Right lobe of liver (tissue), 6 donors: ENCODE measurements at regions not wholly inside any gene's neighbourhood (a gene's known extent, or its start where the extent isn't known, plus 50 kb on each side); places are given as distances from the start of the nearest gene placed in this dataset.

Experiments
- ATAC-seq, 4 donors: fragments of 200-7000 bp; cut with Tn5 transposase; one replicate each; pipeline ENCODE4 v1.9.1; 2020; ENCODE audit warnings: mild to moderate bottlenecking in 4 of 4, moderate library complexity in 4 of 4
- DNase-seq, 3 donors: peaks; one replicate each; pipeline ENCODE4 v3.0.0-alpha.2; 2020
- H3K27ac ChIP-seq, 3 donors: fragments of 200-600 bp; one replicate each; pipeline ENCODE4 v1.8.0; 2022
- H3K27me3 ChIP-seq, 2 donors: fragments of 200-600 bp; one replicate each; pipeline ENCODE4 v1.8.0; 2022
- H3K36me3 ChIP-seq, 4 donors: fragments of 200-600 bp; sonication (generic) in 1 of 4; one replicate each; pipeline versions ENCODE4 v1.5.1 to v1.8.0; 2017 to 2022; ENCODE audit warnings: control low read depth in 1 of 4
- H3K4me1 ChIP-seq, 4 donors: fragments of 200-600 bp; sonication (generic) in 1 of 4; one replicate each; pipeline versions ENCODE4 v1.5.1 to v1.8.0; 2017 to 2022; ENCODE audit warnings: control low read depth in 1 of 4
- H3K4me3 ChIP-seq, 3 donors: fragments of 200-600 bp; one replicate each; pipeline ENCODE4 v1.8.0; 2022
- H3K9me3 ChIP-seq, 4 donors: fragments of 200-600 bp; sonication (generic) in 1 of 4; one replicate each; pipeline versions ENCODE4 v1.5.1 to v1.8.0; 2017 to 2022; ENCODE audit warnings: control low read depth in 1 of 4
- POLR2A ChIP-seq: fragments of 450-650 bp; IDR thresholded peaks from one replicate; pipeline ENCODE4 v1.6.1; 2017; ENCODE audit warnings: antibody characterized with exemption, mild to moderate bottlenecking
- WGBS: methylation state at CpG from one replicate; pipeline ENCODE4 v1.1.6; 2018; ENCODE audit warnings: low coverage, low lambda C conversion rate; ENCODE audit not compliant: insufficient coverage; ENCODE audit errors: missing lambda C conversion rate; 5-methylcytosine and 5-hydroxymethylcytosine counted together
- intact Hi-C, 2 donors: fragments of 100-400 bp; cut with DNase I; formaldehyde crosslinking; loops; one replicate each; pipeline versions ENCODE4 v1.11.2 to v1.14.1; 2022
- TF ChIP-seq, protein P1 (sequence below), 4 donors: fragments of 200-600 bp in 3 of 4; fragments of 450-650 bp in 1 of 4; IDR thresholded peaks; one replicate each; pipeline versions ENCODE4 v1.5.1 to v1.8.0; 2016 to 2022; ENCODE audit warnings: antibody characterized with exemption in 4 of 4, mild to moderate bottlenecking in 2 of 4
- donor health status: DM: no; HTN: yes; CAD: no.
- donor health status: DM: no; HTN: no; CAD: no.
- donor health status: DM: no; HTN: no; CAD: no.
- donor health status: DM: no; HTN: yes; CAD: no.
- donor health status: DM: no; HTN: yes; CAD: no.

DNA sequence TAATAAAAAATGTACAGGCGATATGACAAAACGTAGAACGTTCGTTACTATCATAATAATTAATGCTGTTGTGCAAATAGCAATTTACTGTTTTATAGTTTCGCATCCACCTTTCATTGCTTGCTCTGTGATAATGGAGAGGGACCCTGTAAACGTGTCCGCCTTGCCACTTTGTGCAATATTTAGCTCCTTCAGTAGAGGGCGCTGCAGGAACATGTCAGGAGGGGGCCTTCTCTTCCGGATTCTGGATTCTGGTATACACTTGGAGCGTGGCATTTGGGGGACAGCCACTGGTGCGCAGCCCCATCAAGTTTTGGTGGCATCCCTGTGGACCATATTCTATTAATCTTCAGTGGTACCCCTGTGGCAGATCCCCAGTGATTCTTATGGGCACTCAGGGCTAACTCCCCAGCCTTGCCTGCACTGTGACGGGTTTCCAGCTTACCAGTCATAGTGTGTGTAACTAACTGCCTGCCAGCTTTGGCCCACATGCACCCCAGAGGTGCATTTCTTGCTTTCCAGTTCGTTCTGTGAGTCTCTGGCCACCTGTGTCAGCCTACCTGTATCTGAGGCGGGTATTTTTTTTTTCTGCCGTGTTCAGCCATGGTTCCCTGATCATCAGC, 140.3 kb downstream of the CYRIA start:
- no peak for TF ChIP-seq POLR2A
- TF ChIP-seq, protein P1, sequence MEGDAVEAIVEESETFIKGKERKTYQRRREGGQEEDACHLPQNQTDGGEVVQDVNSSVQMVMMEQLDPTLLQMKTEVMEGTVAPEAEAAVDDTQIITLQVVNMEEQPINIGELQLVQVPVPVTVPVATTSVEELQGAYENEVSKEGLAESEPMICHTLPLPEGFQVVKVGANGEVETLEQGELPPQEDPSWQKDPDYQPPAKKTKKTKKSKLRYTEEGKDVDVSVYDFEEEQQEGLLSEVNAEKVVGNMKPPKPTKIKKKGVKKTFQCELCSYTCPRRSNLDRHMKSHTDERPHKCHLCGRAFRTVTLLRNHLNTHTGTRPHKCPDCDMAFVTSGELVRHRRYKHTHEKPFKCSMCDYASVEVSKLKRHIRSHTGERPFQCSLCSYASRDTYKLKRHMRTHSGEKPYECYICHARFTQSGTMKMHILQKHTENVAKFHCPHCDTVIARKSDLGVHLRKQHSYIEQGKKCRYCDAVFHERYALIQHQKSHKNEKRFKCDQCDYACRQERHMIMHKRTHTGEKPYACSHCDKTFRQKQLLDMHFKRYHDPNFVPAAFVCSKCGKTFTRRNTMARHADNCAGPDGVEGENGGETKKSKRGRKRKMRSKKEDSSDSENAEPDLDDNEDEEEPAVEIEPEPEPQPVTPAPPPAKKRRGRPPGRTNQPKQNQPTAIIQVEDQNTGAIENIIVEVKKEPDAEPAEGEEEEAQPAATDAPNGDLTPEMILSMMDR (IDR thresholded peaks at IDR 0.05): peak; percentile 20 to 37 (median 28)
- H3K27ac ChIP-seq: no peak overlapping the region
- no peaks in the 10 kb centered on the region for H3K4me1 ChIP-seq
- ATAC-seq (peak in 2 of 4 donors; percentile 24 to 29), DNase-seq (no peak)
- no peaks in the 10 kb centered on the region for H3K36me3 ChIP-seq
- no peaks in the 10 kb centered on the region for H3K9me3 ChIP-seq
- intact Hi-C loops: no loop called here
- H3K4me3 ChIP-seq: no peak overlapping the region
- no peaks in the 10 kb centered on the region for H3K27me3 ChIP-seq
- WGBS: 64% methylated on average over 13 of the region's 15 CpGs

DNA sequence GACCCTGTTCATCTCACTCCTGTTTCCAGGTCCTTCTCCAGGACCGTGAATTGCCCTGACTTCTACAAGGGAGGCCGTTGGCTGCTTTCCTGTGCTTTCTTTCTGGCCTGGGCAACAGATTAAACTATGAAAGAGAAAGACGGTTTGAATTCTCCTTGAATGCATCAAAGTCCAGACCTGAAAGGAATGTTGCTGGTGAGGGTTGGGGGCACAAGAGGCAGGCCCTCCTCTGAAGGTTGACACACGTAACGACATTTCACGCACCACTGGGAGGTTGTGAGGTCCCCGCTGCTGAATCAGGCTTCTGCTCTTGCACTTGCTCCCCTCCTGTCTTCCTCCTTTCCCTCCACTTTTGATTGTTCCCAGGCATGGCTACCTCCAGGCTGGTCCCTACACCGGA, 141.9 kb downstream of the CYRIA start:
- 68% methylated on average over 8 of the region's 8 CpGs for WGBS
- H3K36me3 ChIP-seq: no peaks in the 10 kb centered on the region
- ATAC-seq: no peak
- H3K4me1 ChIP-seq: no peaks in the 10 kb centered on the region
- no peak overlapping the region for H3K27ac ChIP-seq
- H3K9me3 ChIP-seq: no peaks in the 10 kb centered on the region
- intact Hi-C loops: no loop called here
- DNase-seq: no peak
- no peak overlapping the region for H3K4me3 ChIP-seq
- H3K27me3 ChIP-seq: no peaks in the 10 kb centered on the region
- TF ChIP-seq POLR2A: no peak
- TF ChIP-seq, protein P1 (IDR thresholded peaks at IDR 0.05): no peak

DNA sequence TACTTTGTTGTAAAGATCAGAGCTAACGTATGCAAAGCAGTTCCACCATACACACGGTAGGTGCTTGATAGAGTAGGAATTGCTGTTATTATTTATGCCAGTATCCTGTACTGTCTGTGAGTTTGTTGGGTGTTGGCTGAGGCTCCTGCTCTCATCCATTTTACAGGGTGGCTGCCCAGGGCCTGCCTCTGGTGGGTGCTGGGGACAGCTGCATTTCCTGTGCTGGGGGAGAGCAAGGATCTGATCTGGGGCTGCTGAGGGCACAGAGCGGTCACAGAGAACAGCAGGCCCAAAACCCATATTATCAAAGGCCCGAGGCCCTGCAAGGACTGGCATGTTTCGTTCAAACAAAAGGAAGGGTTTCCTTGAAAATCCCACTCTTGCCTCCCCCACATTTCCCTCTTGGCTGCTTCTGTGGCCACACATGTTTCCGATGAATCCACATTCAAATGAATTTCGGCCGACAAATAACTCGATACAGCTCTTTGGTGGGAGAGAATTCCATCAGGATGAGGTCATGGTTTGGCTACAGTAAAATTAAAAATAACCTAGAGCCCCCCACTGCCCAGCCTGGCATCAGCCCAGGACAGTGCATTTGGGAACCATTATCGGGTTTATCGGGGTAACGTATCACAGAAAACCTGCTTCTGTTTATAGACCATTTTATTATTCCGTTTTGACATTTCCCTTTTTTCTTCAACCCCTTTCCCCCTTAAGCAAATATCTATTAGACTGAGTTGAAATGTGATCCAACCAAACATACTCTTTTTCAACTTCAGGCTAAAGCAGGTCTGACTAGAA, 143.4 kb downstream of the CYRIA start:
- no peak for ATAC-seq
- Histone ChIP-seq H3K36me3 (no peaks in the 10 kb centered on the region), H3K4me1 (no peaks in the 10 kb centered on the region), H3K27ac (no peak overlapping the region), H3K27me3 (no peaks in the 10 kb centered on the region), H3K4me3 (no peak overlapping the region), H3K9me3 (no peaks in the 10 kb centered on the region)
- DNase-seq: no peak
- intact Hi-C loops: no loop called here
- no peak for TF ChIP-seq POLR2A
- TF ChIP-seq, protein P1 (IDR thresholded peaks at IDR 0.05): no peak
- WGBS: 68% methylated on average over 12 of the region's 13 CpGs

DNA sequence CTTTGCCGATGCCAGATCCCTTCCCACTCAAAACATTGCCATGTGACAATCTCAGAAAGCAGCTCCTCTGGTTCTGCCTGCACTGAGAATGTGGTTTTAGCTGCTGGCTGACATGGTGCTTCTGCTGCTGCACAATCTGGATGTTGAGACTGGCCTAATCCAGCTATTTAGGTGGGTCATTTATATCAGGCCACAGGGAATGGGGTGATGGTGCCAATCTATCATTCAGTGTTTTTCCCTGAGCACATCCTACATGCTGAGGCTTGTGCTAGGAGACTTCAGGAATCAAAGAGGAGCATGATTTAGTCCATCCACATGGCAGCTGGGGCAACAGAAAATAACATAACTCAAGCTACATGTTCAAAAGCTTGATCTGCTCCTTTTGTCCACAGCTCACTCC, 144.7 kb downstream of the CYRIA start:
- H3K36me3 ChIP-seq: no peaks in the 10 kb centered on the region
- no peaks in the 10 kb centered on the region for H3K9me3 ChIP-seq
- no peak for DNase-seq
- no peaks in the 10 kb centered on the region for H3K4me1 ChIP-seq
- H3K27ac ChIP-seq: no peak overlapping the region
- WGBS: 0% methylated on average over 1 of the region's 1 CpG
- no peaks in the 10 kb centered on the region for H3K27me3 ChIP-seq
- no peak for ATAC-seq
- TF ChIP-seq, protein P1 (IDR thresholded peaks at IDR 0.05): no peak
- no peak for TF ChIP-seq POLR2A
- no peak overlapping the region for H3K4me3 ChIP-seq
- intact Hi-C loops: no loop called here
